SK-N-SH (cell line): ENCODE measurements at regions not wholly inside any gene's neighbourhood (a gene's known extent, or its start where the extent isn't known, plus 50 kb on each side); places are given as distances from the start of the nearest gene placed in this dataset.

ENCODE experiments used
- CTCF ChIA-PET: fragments of 300-600, 350-600 bp; formaldehyde crosslinking; extraction: SDS; loops from one replicate; lab custom pipeline; 2021; lab: Yijun Ruan, JAX
- POLR2A ChIA-PET: fragments of 350-600 bp; sonication (Branson Sonifier 250); formaldehyde crosslinking; extraction: SDS; loops from one replicate; lab custom pipeline; 2020; ENCODE audit warnings: antibody characterized with exemption, inconsistent platforms; lab: Yijun Ruan, JAX
- DNase-seq: peaks from one replicate; pipeline ENCODE4 v3.0.0; 2012
- H2AFZ ChIP-seq: fragments of 200-600 bp; sonication (generic); 2 replicates; pipeline ENCODE4 v1.8.1; 2016; ENCODE audit warnings: antibody characterized with exemption, mild to moderate bottlenecking, low read depth
- H3F3A ChIP-seq: fragments of 200-600 bp; sonication (generic); replicated peaks from 2 replicates; pipeline ENCODE3; 2016; ENCODE audit warnings: antibody characterized with exemption, mild to moderate bottlenecking; ENCODE audit not compliant: insufficient read depth
- H3K27ac ChIP-seq, 2 experiments: fragments of 200-500 bp in 1 of 2; fragments of 200-600 bp in 1 of 2; sonication (Bioruptor generic) in 1 of 2; sonication (generic), shearing (Covaris generic) in 1 of 2; 2 replicates each; pipeline versions ENCODE4 v1.5.1 to v1.6.1; 2014 to 2016; ENCODE audit warnings: low read depth in 2 of 2, inconsistent platforms in 1 of 2, low read length in 1 of 2, mild to moderate bottlenecking in 1 of 2, mixed read lengths in 1 of 2
- H3K27me3 ChIP-seq: fragments of 200-600 bp; sonication (generic), shearing (Covaris generic); 2 replicates; pipeline ENCODE4 v1.6.1; 2016; ENCODE audit warnings: mixed run types; ENCODE audit not compliant: insufficient read depth
- H3K36me3 ChIP-seq, 2 experiments: fragments of 200-500 bp in 1 of 2; fragments of 200-600 bp in 1 of 2; sonication (Bioruptor generic) in 1 of 2; sonication (generic) in 1 of 2; replicated peaks in 1 of 2; 2 replicates each; pipeline versions ENCODE3 to v1.5.1; 2014 to 2016; ENCODE audit warnings: low read length in 1 of 2, mild to moderate bottlenecking in 1 of 2; ENCODE audit not compliant: insufficient read depth in 2 of 2, control insufficient read depth in 1 of 2
- H3K4me1 ChIP-seq, 2 experiments: fragments of 200-500 bp in 1 of 2; fragments of 200-600 bp in 1 of 2; sonication (Bioruptor generic) in 1 of 2; sonication (generic), shearing (Covaris generic) in 1 of 2; 2 replicates each; pipeline versions ENCODE4 v1.5.1 to v1.6.1; 2014 to 2016; ENCODE audit warnings: low read depth in 1 of 2, low read length in 1 of 2, mixed run types in 1 of 2; ENCODE audit not compliant: insufficient read depth in 2 of 2, control insufficient read depth in 1 of 2
- H3K4me2 ChIP-seq: fragments of 200-600 bp; sonication (generic), shearing (Covaris generic); 2 replicates; pipeline ENCODE4 v1.6.1; 2017; ENCODE audit warnings: mixed run types
- H3K4me3 ChIP-seq, 2 experiments: fragments of 200-500 bp in 1 of 2; fragments of 200-600 bp in 1 of 2; sonication (Bioruptor generic) in 1 of 2; sonication (generic), shearing (Covaris generic) in 1 of 2; 2 replicates each; pipeline versions ENCODE4 v1.5.1 to v1.8.1; 2014 to 2016; ENCODE audit warnings: low read depth in 2 of 2, inconsistent platforms in 1 of 2, low read length in 1 of 2, mild to moderate bottlenecking in 1 of 2, mixed read lengths in 1 of 2, moderate library complexity in 1 of 2
- H3K79me2 ChIP-seq: fragments of 200-600 bp; sonication (generic); 2 replicates; pipeline ENCODE4 v1.8.1; 2017; ENCODE audit warnings: mild to moderate bottlenecking; ENCODE audit not compliant: insufficient read depth
- H3K9ac ChIP-seq: fragments of 200-600 bp; sonication (generic); 2 replicates; pipeline ENCODE4 v1.6.1; 2017; ENCODE audit warnings: mixed run types
- H3K9me2 ChIP-seq: fragments of 200-600 bp; sonication (generic); 2 replicates; pipeline ENCODE4 v1.6.1; 2017; ENCODE audit warnings: mixed run types
- H3K9me3 ChIP-seq: fragments of 200-600 bp; sonication (generic); 2 replicates; pipeline ENCODE4 v1.6.1; 2017; ENCODE audit warnings: mixed run types, mild to moderate bottlenecking, moderate library complexity
- H4K20me1 ChIP-seq: fragments of 200-600 bp; sonication (generic); 2 replicates; pipeline ENCODE4 v1.6.1; 2017; ENCODE audit warnings: mild to moderate bottlenecking, mixed run types; ENCODE audit not compliant: insufficient read depth
- ELF1 ChIP-seq: IDR thresholded peaks from 2 replicates; pipeline ENCODE4 v1.4.0; 2012
- EP300 ChIP-seq, 2 experiments: IDR thresholded peaks; 2 replicates each; pipeline versions ENCODE4 v1.4.0 to v1.6.1; 2012; ENCODE audit warnings: borderline replicate concordance in 1 of 2, low read depth in 1 of 2, low read length in 1 of 2
- EZH2phosphoT487 ChIP-seq: fragments of 200-600 bp; sonication (generic); IDR thresholded peaks from 2 replicates; pipeline ENCODE4 v1.6.1; 2017; ENCODE audit warnings: low read depth, mixed run types, mild to moderate bottlenecking, antibody characterized with exemption, moderate library complexity, borderline replicate concordance
- FOXJ3 ChIP-seq: sonication (generic); formaldehyde crosslinking; IDR thresholded peaks from 2 replicates; pipeline ENCODE4 v1.5.1; 2020; ENCODE audit warnings: mild to moderate bottlenecking, missing genetic modification reagents
- GATA2 ChIP-seq: sonication (generic); formaldehyde crosslinking; IDR thresholded peaks from 2 replicates; pipeline ENCODE4 v1.5.0; 2020; ENCODE audit warnings: mild to moderate bottlenecking, missing genetic modification reagents
- IRF3 ChIP-seq: fragments of 150-350 bp; IDR thresholded peaks from 2 replicates; pipeline ENCODE4 v1.6.1; 2016; ENCODE audit warnings: mild to moderate bottlenecking, low read depth, low read length
- MAX ChIP-seq: IDR thresholded peaks from 2 replicates; pipeline ENCODE4 v1.4.0; 2012; ENCODE audit warnings: low read depth
- NFIC ChIP-seq: IDR thresholded peaks from 2 replicates; pipeline ENCODE4 v1.4.0; 2012; ENCODE audit warnings: borderline replicate concordance
- PBX3 ChIP-seq: IDR thresholded peaks from 2 replicates; pipeline ENCODE4; 2012
- RAD21 ChIP-seq: IDR thresholded peaks from 2 replicates; pipeline ENCODE4 v1.6.1; 2012; ENCODE audit warnings: mild to moderate bottlenecking, low read length
- REST ChIP-seq: IDR thresholded peaks from 2 replicates; pipeline ENCODE4 v1.6.1; 2012; ENCODE audit warnings: mild to moderate bottlenecking, low read depth, low read length, moderate library complexity
- RXRA ChIP-seq: IDR thresholded peaks from 2 replicates; pipeline ENCODE4 v1.4.0; 2012; ENCODE audit warnings: low read depth, mild to moderate bottlenecking, borderline replicate concordance
- TAF1 ChIP-seq: IDR thresholded peaks from 2 replicates; pipeline ENCODE4 v1.6.1; 2012; ENCODE audit warnings: low read depth, mild to moderate bottlenecking, low read length, moderate library complexity, borderline replicate concordance
- TEAD4 ChIP-seq: IDR thresholded peaks from 2 replicates; pipeline ENCODE4 v1.4.0; 2012; ENCODE audit warnings: mild to moderate bottlenecking, borderline replicate concordance; ENCODE audit not compliant: insufficient read depth
- YY1 ChIP-seq: IDR thresholded peaks from 2 replicates; pipeline ENCODE4 v1.4.0; 2012; ENCODE audit warnings: low read depth, mild to moderate bottlenecking
- ZBTB33 ChIP-seq: IDR thresholded peaks from 2 replicates; pipeline ENCODE4 v1.4.0; 2012; ENCODE audit warnings: low read depth, borderline replicate concordance
- WGBS: methylation state at CpG from one replicate; pipeline ENCODE4 v1.1.6; 2017; ENCODE audit warnings: low lambda C conversion rate; 5-methylcytosine and 5-hydroxymethylcytosine counted together

- H3K4me3 ChIP-seq, result no peak overlapping the region
- no peak overlapping the region for H3K27ac ChIP-seq
- POLR2A ChIA-PET, result no interaction called here
- no peaks in the 10 kb centered on the region for H3K9me2 ChIP-seq
- TF ChIP-seq RXRA (no peak), RAD21 (no peak), ZBTB33 (no peak), EP300 (IDR thresholded peaks at IDR 0.05; ENCODE audit: borderline replicate concordance in 1 of 2, low read depth in 1 of 2, low read length in 1 of 2) (no peak), NFIC (no peak), IRF3 (no peak), MAX (no peak), FOXJ3 (CRISPR knock-in tag) (no peak), TAF1 (no peak), YY1 (no peak), EZH2phosphoT487 (no peak), ELF1 (no peak), GATA2 (CRISPR knock-in tag) (no peak)
- no peaks in the 10 kb centered on the region for H3F3A ChIP-seq
- no peaks in the 10 kb centered on the region for H4K20me1 ChIP-seq
- H2AFZ ChIP-seq, result no peak overlapping the region
- H3K36me3 ChIP-seq, result no peaks in the 10 kb centered on the region
- H3K9ac ChIP-seq, result no peak overlapping the region
- 0% methylated on average over 1 of the region's 1 CpG for WGBS
- no peak for DNase-seq
- no peak overlapping the region for H3K4me2 ChIP-seq
- H3K4me1 ChIP-seq, result no peaks in the 10 kb centered on the region
- no peaks in the 10 kb centered on the region for H3K27me3 ChIP-seq
- CTCF ChIA-PET, result no interaction called here
- H3K9me3 ChIP-seq, result no peaks in the 10 kb centered on the region
- no peaks in the 10 kb centered on the region for H3K79me2 ChIP-seq
Observed at GRCh38 chr4:175034007-175034406, 115.8 kb downstream of the ADAM29 start.

GRCh38 chr4:175034986-175035705, 117.0 kb downstream of the ADAM29 start:
- H2AFZ ChIP-seq, result no peak overlapping the region
- no peaks in the 10 kb centered on the region for H3F3A ChIP-seq
- no peaks in the 10 kb centered on the region for H3K9me2 ChIP-seq
- no peak overlapping the region for H3K4me3 ChIP-seq
- no peaks in the 10 kb centered on the region for H3K27me3 ChIP-seq
- CTCF ChIA-PET, result no interaction called here
- 14% methylated on average over 2 of the region's 2 CpGs for WGBS
- H3K36me3 ChIP-seq, result no peaks in the 10 kb centered on the region
- H3K27ac ChIP-seq, result no peak overlapping the region
- no peaks in the 10 kb centered on the region for H3K9me3 ChIP-seq
- H4K20me1 ChIP-seq, result no peaks in the 10 kb centered on the region
- TF ChIP-seq EP300 (IDR thresholded peaks at IDR 0.05; ENCODE audit: borderline replicate concordance in 1 of 2, low read depth in 1 of 2, low read length in 1 of 2) (no peak), REST (no peak), NFIC (no peak), TEAD4 (no peak), PBX3 (no peak)
- no peak for DNase-seq
- no peak overlapping the region for H3K9ac ChIP-seq
- no peaks in the 10 kb centered on the region for H3K4me1 ChIP-seq
- POLR2A ChIA-PET, result no interaction called here
- no peak overlapping the region for H3K4me2 ChIP-seq
- no peaks in the 10 kb centered on the region for H3K79me2 ChIP-seq
